Amygdala (tissue), 56 donors: ENCODE measurements at regions not wholly inside any gene's neighbourhood (a gene's known extent, or its start where the extent isn't known, plus 50 kb on each side); places are given as distances from the start of the nearest gene placed in this dataset.
"Not testable (repeated sequence)": the region's sequence is repeated elsewhere in the genome, so short reads cannot be mapped to it uniquely, and the experiment has no call there.

Experiments used
- DNase-seq, 56 donors: peaks; one replicate each; lab custom pipeline; 2025; lab: John Stamatoyannopoulos, UW

DNA sequence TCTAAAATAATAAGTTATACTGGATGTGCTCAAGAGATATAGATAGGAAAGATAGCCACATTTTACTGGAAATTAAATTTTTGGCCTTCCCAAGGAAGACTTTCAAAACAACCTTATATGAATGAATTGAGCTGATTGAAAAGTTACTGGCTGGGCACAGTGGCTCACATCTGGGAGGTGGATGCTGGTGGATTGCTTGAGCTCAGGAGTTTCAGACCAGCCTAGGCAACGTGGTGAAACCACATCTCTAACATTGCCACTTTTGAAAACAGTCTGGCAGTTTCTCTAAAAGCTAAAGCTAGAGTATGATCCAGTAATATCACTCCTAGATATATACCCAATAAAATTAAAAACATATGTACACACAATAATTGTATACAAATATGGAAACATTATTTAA, 231.4 kb upstream of the POU1F1 start:
- DNase-seq = no peak

DNA sequence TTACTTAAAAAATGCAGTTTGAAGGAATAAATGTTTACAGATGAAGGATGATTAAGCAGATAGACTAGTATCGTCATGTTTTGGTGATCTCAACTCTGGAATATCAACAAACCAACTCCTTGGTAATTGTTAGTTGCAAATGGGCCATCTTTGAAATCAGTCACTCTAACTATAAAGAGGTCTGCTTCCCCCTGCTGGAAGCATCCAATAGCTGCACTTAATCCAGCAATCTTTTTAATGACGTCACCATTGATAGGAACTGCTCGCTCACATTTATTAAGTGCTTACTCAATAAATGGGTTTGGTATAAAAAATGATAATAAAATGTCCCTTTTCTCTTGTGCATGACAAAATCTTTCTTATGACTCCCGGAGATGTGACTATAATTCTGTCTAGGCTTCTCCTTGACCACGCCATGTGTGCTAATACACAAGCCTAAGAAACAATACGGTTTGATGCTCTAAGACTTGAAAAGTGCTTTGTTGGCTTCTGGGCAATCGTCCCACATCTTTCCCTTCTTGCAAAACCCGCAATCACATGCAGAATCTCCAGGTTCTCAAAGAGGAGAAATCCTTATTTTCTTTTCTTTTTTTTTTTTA, 227.6 kb upstream of the POU1F1 start:
- DNase-seq = peak in 4 of 56 donors; percentile 3 to 16 (median 6)

DNA sequence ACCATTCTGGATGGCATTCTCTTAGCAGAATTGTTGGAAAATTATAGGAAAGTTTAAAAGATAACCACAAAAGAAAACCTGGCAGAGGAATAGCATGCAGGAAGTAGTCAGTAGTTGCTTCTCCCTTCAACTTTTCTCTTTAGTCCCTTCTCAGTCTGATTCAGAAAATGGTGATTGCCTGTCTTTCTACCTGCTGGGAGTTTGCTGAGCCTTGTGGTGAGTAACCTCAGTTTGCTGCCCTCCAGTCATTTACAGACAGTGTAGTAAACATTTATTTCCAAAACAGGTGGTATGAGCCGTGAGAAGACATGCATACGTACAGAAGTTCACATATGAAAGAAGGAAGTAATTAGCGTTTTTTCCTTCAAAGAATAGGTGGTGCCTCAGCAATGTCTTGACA, 224.7 kb upstream of the POU1F1 start:
- no peak for DNase-seq

DNA sequence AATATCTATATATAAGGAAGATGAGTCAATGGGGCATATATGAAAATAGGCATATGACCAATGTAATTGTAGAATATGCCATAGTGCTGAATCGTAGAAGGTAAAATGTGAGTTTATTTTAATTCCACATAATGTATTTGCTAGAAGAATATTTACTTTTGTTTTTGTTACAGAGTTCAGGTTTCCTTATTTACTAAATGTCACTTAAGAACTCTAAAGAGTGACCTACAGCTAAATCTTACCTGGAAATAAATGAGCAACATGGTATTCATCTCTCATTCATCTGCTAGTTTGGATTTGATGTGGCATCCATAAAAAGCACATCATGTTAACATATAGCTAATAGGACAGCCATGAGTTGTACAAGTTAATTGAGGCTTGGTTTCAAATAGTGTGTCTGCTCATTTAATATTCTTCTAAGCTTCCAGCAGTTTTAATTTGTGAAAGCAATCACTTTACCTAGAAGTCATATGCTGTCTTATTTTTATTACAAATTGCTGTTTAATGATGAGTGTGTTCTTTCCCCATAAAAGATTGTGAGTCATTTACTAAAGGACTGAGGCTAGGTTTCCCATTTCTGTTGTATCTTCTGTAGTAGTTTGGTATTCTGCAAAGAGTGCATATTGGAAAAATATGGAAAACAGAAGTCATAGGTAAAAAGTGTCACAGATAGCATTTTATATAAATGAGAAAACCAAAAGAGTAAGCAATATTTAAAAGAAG, 222.1 kb upstream of the POU1F1 start:
- DNase-seq = no peak

DNA sequence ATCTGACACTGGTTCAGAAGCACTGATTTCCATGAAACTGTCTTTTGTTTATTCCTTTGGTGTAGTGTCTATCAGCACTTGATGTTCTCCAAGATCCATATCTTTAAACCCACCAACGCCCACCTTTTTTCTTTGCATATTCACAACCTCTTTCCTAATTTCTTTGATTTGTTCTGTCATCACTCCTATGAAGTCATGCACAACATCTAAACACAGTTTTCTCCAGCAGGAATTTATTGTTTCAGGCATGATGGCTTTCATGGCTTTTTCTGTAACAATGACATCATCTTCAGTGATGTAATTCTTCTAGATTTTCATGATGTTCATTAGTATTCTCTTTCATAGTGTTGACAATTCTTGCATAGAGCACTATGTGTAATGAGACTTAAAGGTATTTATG, 219.6 kb upstream of the POU1F1 start:
- no peak for DNase-seq

DNA sequence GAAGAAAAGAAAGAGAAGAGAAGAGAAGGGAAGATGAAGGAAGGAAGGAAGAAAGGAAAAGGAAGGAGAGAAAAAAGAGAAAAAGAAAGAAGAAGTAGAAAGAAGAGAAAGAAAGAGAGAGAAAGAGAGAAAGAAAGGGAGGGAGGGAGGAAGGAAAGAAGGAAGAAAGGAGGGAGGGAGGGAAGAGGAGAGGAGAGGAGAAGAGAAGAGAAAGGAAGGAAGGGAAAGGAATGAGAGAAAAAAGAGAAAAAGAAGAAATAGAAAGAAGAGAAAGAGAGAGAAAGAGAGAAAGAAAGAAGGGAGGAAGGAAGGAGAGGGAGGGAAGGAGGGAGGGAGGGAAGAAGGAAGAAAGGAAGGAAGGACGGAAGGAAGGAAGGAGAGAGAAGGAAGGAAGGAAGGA, 217.9 kb upstream of the POU1F1 start:
- no peak for DNase-seq

DNA sequence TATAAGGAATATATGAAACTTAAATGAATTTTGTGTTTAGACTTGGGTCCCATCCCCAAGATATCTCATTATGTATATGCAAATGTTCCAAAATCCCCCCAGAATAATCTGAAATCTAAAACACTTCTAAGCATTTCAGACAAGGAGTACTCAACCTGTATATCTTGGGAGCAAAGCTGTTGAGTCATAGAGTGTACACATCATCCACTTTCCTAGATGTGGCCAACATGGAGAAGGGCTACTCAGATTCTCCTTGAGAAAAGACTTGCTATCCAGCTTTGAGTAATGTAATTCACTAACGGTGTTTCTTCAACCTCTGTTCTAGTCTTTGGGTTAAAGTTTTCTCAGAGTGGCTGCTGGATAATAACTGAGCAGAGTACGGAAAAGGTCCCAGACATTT, 215.5 kb upstream of the POU1F1 start:
- no peak for DNase-seq

DNA sequence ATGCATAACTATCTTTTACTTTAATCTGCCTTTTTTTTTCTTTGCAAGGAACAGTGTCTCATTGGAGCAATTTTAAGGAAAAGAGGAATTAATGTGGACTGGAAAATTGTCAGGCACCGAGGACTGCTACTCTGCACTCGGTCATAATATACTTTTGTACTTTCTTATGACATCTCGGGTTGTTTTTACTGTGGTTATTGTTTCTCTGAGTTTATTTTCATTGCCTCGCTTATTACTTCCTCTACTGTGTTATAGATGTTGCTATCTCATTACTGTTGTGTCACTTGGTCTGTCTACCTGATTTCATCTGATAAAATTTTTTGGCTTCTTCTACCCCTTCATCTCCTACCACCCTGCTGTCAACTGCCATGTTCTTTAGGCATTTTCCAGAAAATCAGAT, 213.5 kb upstream of the POU1F1 start:
- no peak for DNase-seq

DNA sequence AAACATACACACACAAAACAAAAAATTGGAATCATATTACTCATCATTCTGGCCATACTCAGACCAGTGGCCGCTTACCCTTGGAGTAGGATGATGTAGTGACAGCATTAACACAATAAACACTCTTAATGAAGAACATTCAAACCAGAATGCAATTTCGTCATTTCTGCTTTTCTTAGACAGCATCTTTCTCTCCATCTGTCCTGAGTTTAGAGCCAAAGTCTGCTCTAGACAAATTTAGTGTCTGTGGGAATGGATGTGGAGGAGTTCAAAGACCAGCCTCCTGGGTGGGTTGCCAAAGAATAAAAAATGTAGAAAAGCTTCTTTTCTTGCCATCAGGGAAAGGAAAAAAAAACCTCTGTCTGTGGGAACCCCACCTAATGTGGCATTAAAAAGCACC, 212.4 kb upstream of the POU1F1 start:
- no peak for DNase-seq

DNA sequence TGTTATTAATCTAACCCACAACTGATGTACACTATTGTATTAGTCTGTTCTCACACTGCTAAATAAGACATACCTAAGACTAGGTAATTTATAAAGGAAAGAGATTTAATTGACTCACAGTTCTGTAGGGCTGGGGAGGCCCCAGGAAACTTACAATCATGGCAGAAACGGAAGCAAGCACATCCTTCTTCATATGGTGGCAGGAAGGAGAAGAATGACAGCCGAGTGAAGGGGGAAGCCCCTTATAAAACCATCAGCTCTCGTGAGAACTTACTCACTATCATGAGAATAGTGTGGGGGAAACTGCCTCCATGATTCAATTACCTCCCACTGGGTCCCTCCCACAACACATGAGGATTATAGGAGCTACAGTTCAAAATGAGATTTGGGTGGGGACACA, 210.3 kb upstream of the POU1F1 start:
- DNase-seq = not testable (repeated sequence)

DNA sequence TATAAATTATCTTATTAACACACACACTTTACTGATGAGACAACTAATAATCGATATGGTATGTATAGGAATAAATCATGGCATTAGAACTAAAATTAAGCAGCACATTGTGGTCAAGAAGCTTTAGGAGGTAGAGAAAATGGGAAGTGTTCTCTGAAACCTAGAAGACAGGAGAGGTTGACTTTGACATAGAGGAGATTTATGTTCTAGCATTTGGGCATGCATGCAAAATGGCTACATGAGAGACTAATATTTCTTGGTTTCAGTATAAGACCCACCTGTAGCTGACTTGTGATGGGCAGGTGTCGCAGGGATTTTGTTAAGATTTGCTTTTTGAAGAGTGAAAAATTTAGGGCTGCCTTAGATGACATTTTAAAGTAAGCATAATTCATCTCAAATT, 209.7 kb upstream of the POU1F1 start:
- DNase-seq = no peak

DNA sequence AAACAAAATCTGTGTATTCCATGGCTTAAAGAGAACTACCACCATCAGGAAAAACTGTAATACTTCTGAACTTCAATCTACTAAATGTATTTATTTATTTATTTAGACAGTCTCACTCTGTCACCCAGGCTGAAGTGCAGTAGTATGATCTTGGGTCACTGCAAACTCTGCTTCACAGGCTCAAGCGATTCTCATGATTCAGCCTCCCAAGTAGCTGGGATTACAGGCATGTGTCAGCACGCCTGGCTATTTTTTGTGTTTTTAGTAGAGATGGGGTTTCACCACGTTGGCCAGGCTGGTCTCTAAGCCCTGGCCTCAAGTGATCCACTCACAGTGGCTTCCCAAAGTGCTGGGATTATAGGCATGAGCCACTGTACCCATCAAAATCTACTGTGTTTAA, 202.3 kb upstream of the POU1F1 start:
- DNase-seq = no peak

DNA sequence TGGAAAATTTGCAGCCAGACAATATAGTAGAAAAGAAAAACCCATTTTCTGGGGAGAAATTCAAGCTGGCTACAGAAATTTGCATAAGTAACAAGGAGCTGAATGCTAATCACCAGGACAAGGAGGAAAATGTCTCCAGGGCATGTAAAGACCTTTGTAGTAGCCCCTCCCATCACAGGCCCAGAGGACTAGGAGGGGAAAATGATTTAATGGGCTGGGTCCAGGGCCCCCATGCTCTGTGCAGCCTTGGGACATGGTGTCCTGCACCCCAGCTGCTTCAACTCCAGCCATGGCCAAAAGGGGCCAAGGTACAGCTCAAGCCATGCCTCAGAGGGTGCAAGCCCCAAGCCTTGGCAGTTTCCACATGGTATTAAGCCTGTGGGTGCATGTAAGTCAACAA, 197.6 kb upstream of the POU1F1 start:
- no peak for DNase-seq

DNA sequence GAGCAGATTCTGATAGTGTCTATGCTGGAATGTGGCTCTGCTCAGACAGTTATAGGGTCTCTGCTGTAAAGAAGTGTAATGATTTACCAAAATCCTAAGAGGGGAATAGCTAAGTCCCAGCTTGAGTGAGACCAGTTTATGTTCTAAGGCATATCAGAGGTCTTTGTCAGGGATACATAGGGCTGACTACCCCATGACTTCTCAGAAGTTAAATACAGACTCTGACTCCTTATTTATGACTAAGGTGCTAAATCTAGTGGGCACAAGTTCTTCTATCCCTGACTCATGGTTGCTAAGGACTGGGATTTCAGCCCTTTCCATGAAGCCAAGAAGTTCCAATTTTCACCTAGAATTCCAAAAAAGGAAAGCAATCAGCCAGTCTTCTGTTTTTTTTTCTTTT, 192.6 kb upstream of the POU1F1 start:
- no peak for DNase-seq

DNA sequence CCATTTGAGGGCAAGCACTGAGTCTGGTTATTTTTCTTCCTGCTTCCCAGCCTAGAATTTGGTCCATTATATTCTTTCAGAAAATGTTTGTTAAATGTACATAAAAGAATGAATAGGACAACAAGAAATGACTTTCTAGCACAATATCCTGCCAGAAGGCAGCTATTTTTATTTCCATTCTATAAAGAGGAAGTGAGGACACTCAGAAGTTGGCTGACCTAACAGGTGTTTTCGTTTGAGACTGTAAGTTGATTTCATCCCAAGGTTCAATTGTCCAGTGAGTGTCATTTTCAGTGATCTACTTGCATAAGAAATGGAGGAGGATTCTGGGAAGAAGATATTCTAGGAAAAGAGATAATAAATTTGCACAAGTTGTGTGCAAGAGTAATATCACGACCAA, 191.9 kb upstream of the POU1F1 start:
- DNase-seq = no peak

DNA sequence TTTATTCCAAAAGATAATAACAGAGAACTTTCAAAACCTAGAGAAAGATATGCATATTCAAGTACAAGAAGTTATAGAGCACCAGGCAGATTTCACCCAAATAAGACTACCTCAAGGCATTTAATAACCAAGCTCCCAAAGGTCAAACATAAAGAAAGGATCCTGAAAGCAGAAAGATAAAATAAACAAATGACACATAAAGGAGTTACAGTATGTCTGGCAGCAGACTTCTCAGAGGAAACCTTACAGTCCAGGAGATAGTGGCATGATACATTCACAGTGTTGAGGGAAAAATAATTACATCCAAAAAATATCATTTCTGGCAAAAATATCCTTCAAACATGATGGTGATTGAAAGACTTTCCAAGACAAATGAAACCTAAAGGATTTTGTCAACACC, 185.8 kb upstream of the POU1F1 start:
- DNase-seq = no peak

DNA sequence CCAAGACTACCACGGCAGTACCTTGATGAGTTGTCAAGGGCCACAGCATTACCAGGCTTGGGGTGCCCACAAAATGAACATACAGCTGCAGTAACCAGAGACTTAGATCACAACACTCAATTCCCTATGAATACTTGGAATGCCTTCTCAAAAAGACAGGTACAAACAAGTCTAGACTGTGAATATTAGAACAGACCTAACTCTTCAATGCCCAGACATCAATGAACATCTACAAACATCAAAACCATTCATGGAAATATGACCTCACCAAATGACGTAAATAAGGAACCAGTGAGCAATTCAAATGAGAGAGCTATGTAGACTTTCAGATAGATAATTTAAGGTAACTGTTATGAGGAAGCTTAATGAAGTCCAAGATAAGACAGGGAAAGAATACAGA, 185.1 kb upstream of the POU1F1 start:
- DNase-seq = no peak

DNA sequence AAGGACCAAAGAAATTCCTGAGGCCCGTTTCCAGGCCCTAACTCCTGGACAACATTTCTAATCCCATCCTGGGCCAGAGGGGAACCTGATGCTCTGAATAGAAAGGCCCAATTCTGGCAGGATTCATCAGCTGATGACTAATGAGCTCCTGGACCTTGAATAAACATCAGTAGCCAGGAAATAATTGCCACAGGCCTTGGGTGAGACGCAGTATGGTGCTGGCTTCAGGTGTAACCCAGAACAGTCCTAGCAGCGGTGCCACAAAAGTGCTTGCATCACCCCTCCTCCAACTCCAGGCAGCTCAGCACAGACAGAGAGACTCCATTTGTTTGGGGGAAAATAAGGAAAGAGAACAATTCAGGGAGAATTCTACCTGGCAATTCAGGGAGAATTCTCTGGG, 184.7 kb upstream of the POU1F1 start:
- peak in 3 of 56 donors; percentile 0 to 9 (median 5) for DNase-seq

DNA sequence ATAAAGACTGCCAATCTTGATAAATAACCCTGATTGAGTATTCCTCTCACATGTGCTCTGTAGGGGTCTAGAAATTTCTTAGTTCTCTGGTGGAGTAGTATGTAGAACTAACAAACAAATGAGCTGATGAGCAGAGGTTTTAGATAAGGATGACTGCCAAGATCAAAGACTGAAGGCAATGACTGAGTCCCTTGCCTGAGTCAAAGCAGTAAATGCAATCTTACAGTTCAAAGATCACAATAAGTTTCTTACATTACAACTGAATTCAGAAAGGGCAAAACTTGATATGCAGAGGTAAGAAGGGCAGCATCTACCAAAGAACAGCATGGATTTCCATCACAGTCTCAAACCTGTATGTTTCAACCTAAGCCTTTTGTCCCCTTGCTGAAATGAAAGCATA, 172.2 kb upstream of the POU1F1 start:
- DNase-seq = no peak

DNA sequence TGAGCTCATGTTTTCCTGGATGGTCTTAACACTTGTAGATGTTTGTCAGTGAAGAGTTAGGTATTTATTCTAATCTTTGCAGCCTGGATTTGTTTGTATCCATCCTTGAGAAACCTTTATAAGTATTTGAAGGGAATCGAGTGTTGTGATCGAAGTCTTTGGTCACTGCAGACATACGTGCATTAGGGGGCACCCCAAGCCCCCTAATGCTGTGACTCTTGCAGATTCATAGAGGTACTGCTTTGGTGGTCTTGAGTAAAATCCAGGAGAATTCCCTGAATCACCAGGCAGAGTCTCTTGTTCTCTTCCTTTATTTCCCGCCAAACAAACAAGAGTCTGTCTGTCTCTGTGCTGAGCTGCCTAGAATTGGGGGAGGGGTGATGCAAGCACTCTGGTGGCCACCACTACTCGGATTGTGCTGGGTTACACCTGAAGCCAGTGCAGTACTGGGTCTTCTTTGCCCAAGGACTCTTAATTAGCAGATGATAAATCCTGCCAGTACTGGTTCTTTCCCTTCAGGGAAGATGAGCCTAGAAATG, 170.5 kb upstream of the POU1F1 start:
- DNase-seq = no peak

DNA sequence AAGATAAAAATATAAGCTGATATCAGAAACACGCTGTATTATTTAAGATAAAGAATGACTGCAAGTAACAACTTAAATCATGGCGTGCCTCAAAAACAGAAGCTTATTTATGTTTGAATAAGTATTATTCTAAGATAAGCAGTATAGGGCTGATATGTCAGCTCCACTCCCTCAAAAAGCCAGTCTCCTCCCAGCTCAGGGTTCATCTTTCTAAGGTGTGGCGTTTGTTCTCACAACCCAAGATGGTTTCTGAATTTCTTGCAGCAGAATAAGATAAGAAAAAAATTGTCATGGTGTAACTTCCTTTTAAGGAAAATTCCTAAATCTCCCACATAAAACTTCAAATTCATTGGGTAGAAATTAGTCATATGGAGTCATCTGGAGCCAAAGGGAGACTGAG, 166.1 kb upstream of the POU1F1 start:
- DNase-seq = no peak

DNA sequence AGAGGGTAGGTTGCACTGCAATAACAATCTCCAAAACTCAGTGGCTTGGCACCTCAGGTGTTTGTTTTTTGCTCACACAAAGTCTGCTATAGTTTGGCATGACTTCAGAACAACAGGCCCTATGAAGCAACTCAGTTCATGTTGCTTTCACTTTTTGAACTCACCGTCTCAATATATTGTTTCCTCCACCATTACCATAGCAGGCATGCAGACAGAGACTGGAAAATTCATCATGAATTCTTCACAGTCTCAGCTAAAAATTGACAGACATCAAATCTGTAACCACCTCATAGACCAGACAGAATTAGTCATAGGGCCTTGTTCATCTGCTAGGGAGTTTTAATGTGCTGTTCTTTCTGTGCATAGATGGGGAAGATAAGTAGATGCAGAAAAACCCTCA, 161.4 kb upstream of the POU1F1 start:
- DNase-seq = no peak
